KBM-7 (cell line): ENCODE measurements at regions not wholly inside any gene's neighbourhood (a gene's known extent, or its start where the extent isn't known, plus 50 kb on each side); places are given as distances from the start of the nearest gene placed in this dataset.
A peak's percentile ranks its signal among the peaks of the same experiment; 100 is the strongest.
"Not testable (repeated sequence)": the region's sequence is repeated elsewhere in the genome, so short reads cannot be mapped to it uniquely, and the experiment has no call there.

ENCODE experiments used
- DNase-seq: peaks from one replicate; pipeline ENCODE4 v3.0.0-alpha.2; 2015
- in situ Hi-C: fragments of 300-500 bp; cut with MboI; formaldehyde crosslinking; loops from 2 replicates; pipeline ENCODE4 v1.14.3; 2020; ENCODE audit warnings: low sequenced_read_pairs, low pct_unique_long_range_greater_than_20kb, mixed read lengths

GRCh38 chr6:103409475-103409874 is 1450.2 kb downstream of the HACE1 start:
- in situ Hi-C loops = no loop called here

DNA sequence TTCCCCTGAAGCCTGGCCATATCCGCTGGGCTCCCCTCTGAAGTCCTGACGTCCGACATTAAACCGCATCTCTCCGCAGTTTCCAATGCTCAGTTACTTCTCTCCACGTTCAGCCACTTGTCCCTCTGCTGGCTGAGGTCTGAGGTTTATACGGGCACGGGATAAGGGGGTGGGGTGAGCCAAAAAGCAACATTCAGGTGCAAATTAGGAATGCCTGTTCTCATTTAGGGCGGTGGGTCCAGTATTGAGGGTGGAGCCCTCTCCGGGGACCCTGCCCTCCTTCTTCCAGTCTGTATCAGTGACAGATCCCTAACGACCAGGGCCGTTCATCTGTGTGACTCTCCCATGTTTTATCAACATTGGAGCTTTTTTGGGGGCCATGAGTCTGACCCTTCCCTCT is 1454.4 kb downstream of the HACE1 start:
- no peak for DNase-seq
- in situ Hi-C loops = no loop called here

More at GRCh38 chr6:103409475-103409874, 1450.2 kb downstream of the HACE1 start:
- DNase-seq = no peak

DNA sequence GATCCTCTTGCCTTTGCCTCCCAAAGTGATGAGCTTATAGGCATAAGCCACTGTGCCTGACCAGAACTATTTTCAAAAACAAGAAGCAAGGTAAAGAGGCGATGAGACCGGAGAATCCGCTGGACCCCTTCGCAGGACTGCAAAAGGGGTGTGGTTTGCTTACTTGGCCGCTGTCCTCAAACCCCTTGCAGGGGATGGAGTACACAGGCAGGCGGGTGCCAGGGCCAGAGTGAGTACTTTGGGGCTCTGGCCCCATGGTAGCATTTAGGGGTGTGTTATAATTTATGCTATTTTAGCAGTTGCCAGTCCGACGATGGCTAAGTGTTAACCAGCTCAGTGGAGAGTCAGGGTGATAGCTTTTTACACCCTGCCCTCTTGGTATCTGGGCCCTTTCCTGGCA is 1454.9 kb downstream of the HACE1 start:
- in situ Hi-C loops = no loop called here
- no peak for DNase-seq

- in situ Hi-C loops = no loop called here
Measured at GRCh38 chr6:103396768-103397167, 1463.0 kb downstream of the HACE1 start.

DNA sequence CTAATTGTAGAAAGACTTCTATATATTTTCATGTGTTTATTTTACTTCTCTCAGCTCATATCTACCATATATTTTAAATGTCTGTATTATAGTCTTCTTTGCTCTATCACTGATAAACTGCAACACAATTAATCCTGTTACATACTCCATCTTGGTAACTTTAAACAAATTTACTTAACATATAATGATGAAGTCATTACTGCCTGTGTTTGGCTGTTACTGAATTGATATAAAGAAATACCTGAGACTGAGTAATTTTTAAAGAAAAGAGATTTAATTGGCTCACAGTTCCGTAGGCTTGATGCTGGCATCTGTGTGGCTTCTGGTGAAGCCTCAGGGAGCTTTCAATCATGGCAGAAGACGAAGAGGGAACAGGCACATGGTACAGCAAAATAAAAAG is 1480.4 kb downstream of the HACE1 start:
- in situ Hi-C loops = no loop called here

More at GRCh38 chr6:103396768-103397167, 1463.0 kb downstream of the HACE1 start:
- DNase-seq = no peak

DNA sequence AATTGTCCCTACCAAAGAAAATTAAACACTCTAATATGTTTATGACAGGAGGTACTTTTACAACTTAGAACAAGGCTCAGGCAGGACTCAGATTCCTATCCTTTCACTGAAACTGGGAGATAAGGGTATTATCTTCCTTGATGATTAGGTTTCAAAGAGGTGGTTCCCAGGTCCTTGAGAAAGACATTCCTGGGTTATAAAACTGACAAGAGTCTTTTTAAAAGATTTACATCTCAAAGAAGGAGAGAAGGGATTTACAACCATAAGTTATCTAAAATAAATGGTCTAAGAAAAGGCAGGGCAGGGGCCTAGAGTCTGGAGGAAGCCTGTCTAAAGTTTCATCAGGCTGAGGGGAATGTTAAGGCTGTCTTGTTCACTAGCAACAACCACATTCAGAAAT is 1492.5 kb downstream of the HACE1 start:
- no peak for DNase-seq
- in situ Hi-C loops = no loop called here

More for the DNA sequence above, 1480.4 kb downstream of the HACE1 start:
- DNase-seq = no peak

DNA sequence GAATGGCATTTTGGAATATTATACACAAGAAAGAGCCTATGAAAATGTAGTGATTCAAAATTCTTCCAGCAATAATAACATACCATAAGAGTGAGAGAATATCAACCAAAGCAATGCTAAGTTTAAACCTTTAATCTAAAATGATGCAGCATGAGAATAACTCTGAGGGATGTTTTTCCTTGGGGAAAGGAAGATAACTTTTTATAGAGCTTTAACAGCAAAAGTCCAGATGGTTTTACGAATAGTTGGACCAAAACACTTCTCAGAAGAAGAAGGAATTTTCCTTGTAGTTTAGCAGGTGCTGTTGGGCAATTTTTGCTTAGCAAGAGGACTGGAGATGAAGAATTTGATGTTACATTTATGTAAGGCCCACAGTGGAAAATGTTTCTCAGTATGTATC is 1503.2 kb downstream of the HACE1 start:
- in situ Hi-C loops = no loop called here
- no peak for DNase-seq

DNA sequence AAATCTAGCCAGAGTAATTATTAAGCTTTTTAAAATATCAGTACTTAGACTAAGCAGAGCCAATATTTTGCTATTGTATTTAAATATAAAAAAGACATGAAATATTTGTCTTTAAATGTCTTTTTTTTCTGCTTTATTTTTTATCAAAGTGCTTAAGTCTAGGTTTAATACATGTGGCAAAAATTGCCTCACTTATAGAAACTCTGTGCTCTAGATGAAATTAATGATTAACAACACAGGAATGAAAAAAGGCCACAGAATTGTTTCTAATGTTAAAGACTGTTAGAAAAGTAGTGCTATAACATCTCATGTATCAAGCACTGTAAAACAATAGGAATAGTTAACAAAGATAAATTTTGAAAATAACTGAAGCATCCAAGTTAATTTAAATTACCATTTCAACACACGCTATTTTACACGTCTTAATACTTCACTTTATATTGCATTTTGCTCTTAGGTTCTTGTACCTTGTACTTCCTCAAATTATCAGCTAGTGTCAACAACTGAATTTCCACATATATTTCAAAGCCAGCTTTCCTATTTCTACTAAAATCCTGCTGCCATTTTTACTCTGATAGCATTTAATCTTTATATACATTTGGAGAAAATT is 1515.1 kb downstream of the HACE1 start:
- no peak for DNase-seq
- in situ Hi-C loops = no loop called here

- no peak for DNase-seq
- in situ Hi-C loops = no loop called here
Measured at GRCh38 chr6:103335412-103335811, 1524.3 kb downstream of the HACE1 start.

DNA sequence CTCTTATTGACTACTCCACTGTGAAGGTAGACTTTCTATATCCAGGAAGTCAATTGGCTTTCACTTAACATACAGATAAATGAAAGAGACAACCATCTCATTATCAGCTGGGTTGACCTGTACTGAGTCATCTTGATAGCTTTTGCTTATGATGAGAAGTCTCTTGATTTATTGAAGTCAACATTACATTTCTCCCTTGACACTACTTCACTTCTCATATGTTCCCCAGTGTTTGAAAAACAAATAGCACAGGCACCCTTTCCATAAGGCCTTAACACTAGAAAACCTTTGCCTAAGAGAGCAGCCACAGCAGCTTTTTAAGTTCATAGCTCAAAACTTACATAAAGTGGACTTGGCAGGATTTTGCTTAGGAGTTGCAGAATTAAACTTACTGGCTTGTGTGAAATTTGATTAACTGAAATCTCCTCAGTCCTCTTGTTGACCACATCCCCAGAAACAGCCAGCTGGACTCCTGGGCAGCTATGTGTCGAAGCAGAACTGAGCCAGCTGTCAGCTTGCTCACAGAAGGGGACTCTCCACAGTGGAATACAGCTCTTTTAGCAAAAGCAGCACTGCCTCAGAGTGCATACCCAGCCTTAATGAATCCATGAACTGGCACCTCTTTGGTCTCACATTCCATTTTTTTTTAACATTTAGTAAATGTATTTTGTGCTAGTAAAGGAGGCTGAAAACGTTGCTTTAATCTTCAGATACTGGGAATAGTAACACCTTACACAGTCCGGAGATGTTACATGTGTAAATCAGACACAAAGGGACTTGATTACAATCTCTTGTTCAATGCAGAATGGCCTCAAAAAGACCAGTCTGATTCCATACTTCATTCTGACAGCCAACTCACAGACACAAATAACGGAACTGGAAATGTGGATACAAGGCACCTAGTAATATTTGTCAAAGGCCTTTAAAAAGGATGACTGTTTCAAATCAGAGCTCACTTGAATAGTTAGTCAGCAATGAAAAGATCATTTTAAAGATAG is 1532.7 kb downstream of the HACE1 start:
- no peak for DNase-seq

GRCh38 chr6:103313432-103313831 is 1546.3 kb downstream of the HACE1 start:
- no peak for DNase-seq
- in situ Hi-C loops = no loop called here

More for the DNA sequence above, 1532.7 kb downstream of the HACE1 start:
- in situ Hi-C loops = no loop called here

DNA sequence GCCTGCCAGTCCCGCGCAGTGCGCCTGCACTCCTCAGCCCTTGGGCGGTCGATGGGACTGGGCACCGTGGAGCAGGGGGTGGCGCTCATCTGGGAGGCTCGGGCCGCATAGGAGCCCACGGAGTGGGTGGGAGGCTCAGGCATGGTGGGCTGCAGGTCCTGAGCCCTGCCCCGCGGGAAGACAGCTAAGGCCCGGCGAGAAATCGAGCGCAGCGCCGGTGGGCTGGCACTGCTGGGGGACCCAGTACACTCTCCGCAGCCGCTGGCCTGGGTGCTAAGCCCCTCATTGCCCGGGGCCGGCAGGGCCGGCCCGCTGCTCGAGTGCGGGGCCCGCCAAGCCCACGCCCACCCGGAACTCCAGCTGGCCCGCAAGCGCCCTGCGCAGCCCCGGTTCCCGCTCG is 1565.3 kb downstream of the HACE1 start:
- DNase-seq, in situ Hi-C loops: not testable (repeated sequence)

DNA sequence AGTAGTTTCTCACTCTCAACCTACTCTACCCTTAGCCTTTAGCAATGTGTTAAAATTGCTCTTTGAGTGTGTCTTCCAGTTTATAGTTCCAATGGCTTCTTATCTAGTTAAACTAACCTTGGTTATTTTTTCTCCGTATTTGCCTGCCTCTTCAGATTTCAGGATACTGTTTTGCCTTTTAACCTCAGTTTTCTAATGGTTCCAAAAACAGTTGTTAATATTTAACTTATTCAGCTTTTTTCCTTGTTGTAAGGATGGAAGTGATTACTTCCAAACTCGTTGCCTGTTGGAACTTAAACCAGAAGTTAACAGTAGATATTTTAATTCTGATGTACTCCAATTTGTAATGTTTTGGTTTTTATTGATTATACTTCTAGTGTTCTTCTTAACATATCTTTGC is 1574.9 kb downstream of the HACE1 start:
- no peak for DNase-seq
- in situ Hi-C loops = no loop called here

DNA sequence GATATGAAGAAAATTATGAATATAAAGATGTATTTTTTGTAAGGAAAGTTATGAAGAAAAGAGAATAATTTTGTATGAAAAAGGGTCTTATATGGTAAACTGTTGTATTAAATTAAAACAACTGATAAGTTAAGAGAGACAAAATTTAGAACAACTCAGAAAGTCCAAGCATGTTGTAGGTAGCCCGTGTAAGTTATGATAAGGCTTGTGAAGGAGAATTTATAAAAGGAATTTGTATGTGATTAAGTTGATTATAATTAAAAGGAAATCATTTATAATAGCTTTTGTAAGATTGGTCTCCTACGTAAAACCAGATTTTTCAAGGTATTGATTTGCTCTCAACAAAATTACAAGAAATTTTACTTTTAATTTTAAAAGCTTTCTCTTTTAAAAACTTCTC is 1579.3 kb downstream of the HACE1 start:
- in situ Hi-C loops = no loop called here
- DNase-seq = no peak

- DNase-seq = no peak
- in situ Hi-C loops = no loop called here
Measured at GRCh38 chr6:103277936-103278335, 1581.8 kb downstream of the HACE1 start.

GRCh38 chr6:103273048-103273447 is 1586.7 kb downstream of the HACE1 start:
- peak; percentile 2 for DNase-seq
- in situ Hi-C loops = no loop called here

GRCh38 chr6:103269581-103269980 is 1590.1 kb downstream of the HACE1 start:
- no peak for DNase-seq
- in situ Hi-C loops = no loop called here

GRCh38 chr6:103268335-103268734 is 1591.4 kb downstream of the HACE1 start:
- no peak for DNase-seq
- in situ Hi-C loops = no loop called here

- in situ Hi-C loops = no loop called here
- DNase-seq = no peak
Measured at GRCh38 chr6:103264020-103264419, 1595.7 kb downstream of the HACE1 start.

- no peak for DNase-seq
- in situ Hi-C loops = no loop called here
Measured at GRCh38 chr6:103255132-103255531, 1604.6 kb downstream of the HACE1 start.
